Mesenchymal stem cell (in vitro differentiated cells and primary cell): ENCODE measurements at regions not wholly inside any gene's neighbourhood (a gene's known extent, or its start where the extent isn't known, plus 50 kb on each side); places are given as distances from the start of the nearest gene placed in this dataset.

Source experiments
- DNase-seq: peaks from one replicate; pipeline ENCODE4 v3.0.0-alpha.2; 2013
- H2AFZ ChIP-seq: one replicate; pipeline ENCODE4 v1.6.1; 2013; ENCODE audit warnings: low read depth, mild to moderate bottlenecking, control low read depth, inconsistent platforms, low read length, moderate library complexity
- H2AK5ac ChIP-seq: 2 replicates; pipeline ENCODE4 v1.6.1; 2013; ENCODE audit warnings: low read length, moderate library complexity, mild to moderate bottlenecking, inconsistent platforms; ENCODE audit not compliant: severe bottlenecking
- H2BK120ac ChIP-seq: one replicate; pipeline ENCODE4 v1.6.1; 2013; ENCODE audit warnings: low read depth, mild to moderate bottlenecking, inconsistent platforms, low read length, moderate library complexity
- H2BK12ac ChIP-seq, 2 experiments: one replicate each; pipeline ENCODE4 v1.6.1; 2013; ENCODE audit warnings: inconsistent platforms in 2 of 2, low read length in 2 of 2, mild to moderate bottlenecking in 2 of 2, moderate library complexity in 2 of 2, control low read depth in 1 of 2
- H2BK15ac ChIP-seq: one replicate; pipeline ENCODE4 v1.6.1; 2013; ENCODE audit warnings: mild to moderate bottlenecking, low read depth, inconsistent platforms; ENCODE audit not compliant: poor library complexity, severe bottlenecking
- H2BK5ac ChIP-seq: 2 replicates; pipeline ENCODE4 v1.6.1; 2013; ENCODE audit warnings: low read depth, mild to moderate bottlenecking, low read length, control low read depth, inconsistent platforms; ENCODE audit not compliant: poor library complexity, severe bottlenecking
- H3K14ac ChIP-seq, 2 experiments: one replicate each; pipeline ENCODE4 v1.6.1; 2013; ENCODE audit warnings: inconsistent platforms in 2 of 2, low read length in 2 of 2, control low read depth in 1 of 2, mild to moderate bottlenecking in 1 of 2, moderate library complexity in 1 of 2
- H3K18ac ChIP-seq, 2 experiments: one replicate each; pipeline ENCODE4 v1.6.1; 2013; ENCODE audit warnings: inconsistent platforms in 2 of 2, low read length in 2 of 2, control low read depth in 1 of 2, low read depth in 1 of 2, mild to moderate bottlenecking in 1 of 2
- H3K23ac ChIP-seq, 2 experiments: one replicate each; pipeline ENCODE4 v1.6.1; 2013; ENCODE audit warnings: inconsistent platforms in 2 of 2, low read length in 2 of 2, mild to moderate bottlenecking in 2 of 2, moderate library complexity in 2 of 2, control low read depth in 1 of 2
- H3K27ac ChIP-seq: 2 replicates; pipeline ENCODE4 v1.5.1; 2013; ENCODE audit warnings: mild to moderate bottlenecking, moderate library complexity, low read length, control low read depth, inconsistent platforms; ENCODE audit not compliant: poor library complexity, severe bottlenecking
- H3K27me3 ChIP-seq, 2 experiments: 2 replicates each; pipeline versions ENCODE4 v1.6.1 to v1.7.0; 2013; ENCODE audit warnings: low read length in 2 of 2, mild to moderate bottlenecking in 2 of 2, moderate library complexity in 2 of 2, control low read depth in 1 of 2, inconsistent platforms in 1 of 2; ENCODE audit not compliant: control insufficient read depth in 1 of 2, insufficient read depth in 1 of 2
- H3K36me3 ChIP-seq, 2 experiments: 2 replicates each; pipeline versions ENCODE4 v1.6.1 to v1.7.0; 2013; ENCODE audit warnings: low read length in 2 of 2, control low read depth in 1 of 2, inconsistent platforms in 1 of 2, low read depth in 1 of 2, mild to moderate bottlenecking in 1 of 2; ENCODE audit not compliant: insufficient read depth in 2 of 2, control insufficient read depth in 1 of 2
- H3K4ac ChIP-seq, 2 experiments: one replicate each; pipeline ENCODE4 v1.6.1; 2013; ENCODE audit warnings: inconsistent platforms in 2 of 2, low read length in 2 of 2, mild to moderate bottlenecking in 2 of 2, moderate library complexity in 2 of 2, control low read depth in 1 of 2, low read depth in 1 of 2
- H3K4me1 ChIP-seq: 2 replicates; pipeline ENCODE4 v1.6.1; 2013; ENCODE audit warnings: low read depth, low read length, control low read depth; ENCODE audit not compliant: control insufficient read depth, insufficient read depth
- H3K4me2 ChIP-seq: 2 replicates; pipeline ENCODE4 v1.6.1; 2013; ENCODE audit warnings: low read length, mild to moderate bottlenecking, inconsistent platforms; ENCODE audit not compliant: poor library complexity, severe bottlenecking
- H3K4me3 ChIP-seq, 2 experiments: 2 replicates each; pipeline versions ENCODE4 v1.5.1 to v1.7.0; 2013; ENCODE audit warnings: low read length in 2 of 2, mild to moderate bottlenecking in 2 of 2, control low read depth in 1 of 2, low read depth in 1 of 2; ENCODE audit not compliant: insufficient read depth in 1 of 2
- H3K79me1 ChIP-seq: replicated peaks from 2 replicates; pipeline ENCODE4 v1.6.1; 2013; ENCODE audit warnings: mild to moderate bottlenecking, control low read depth, low read length, inconsistent platforms; ENCODE audit not compliant: poor library complexity, severe bottlenecking
- H3K9ac ChIP-seq: 2 replicates; pipeline ENCODE4 v1.7.0; 2013; ENCODE audit warnings: mild to moderate bottlenecking, low read length, moderate library complexity
- H3K9me3 ChIP-seq: 2 replicates; pipeline ENCODE4 v1.7.0; 2013; ENCODE audit warnings: mild to moderate bottlenecking, low read length; ENCODE audit not compliant: control insufficient read depth
- H4K8ac ChIP-seq: one replicate; pipeline ENCODE4 v1.6.1; 2013; ENCODE audit warnings: inconsistent platforms, mild to moderate bottlenecking, low read length, moderate library complexity
- H4K91ac ChIP-seq: one replicate; pipeline ENCODE4 v1.6.1; 2013; ENCODE audit warnings: mild to moderate bottlenecking, low read length, inconsistent platforms
- WGBS: methylation state at CpG from one replicate; pipeline ENCODE4 v1.1.7; 2013; ENCODE audit warnings: mixed read lengths; 5-methylcytosine and 5-hydroxymethylcytosine counted together

DNA sequence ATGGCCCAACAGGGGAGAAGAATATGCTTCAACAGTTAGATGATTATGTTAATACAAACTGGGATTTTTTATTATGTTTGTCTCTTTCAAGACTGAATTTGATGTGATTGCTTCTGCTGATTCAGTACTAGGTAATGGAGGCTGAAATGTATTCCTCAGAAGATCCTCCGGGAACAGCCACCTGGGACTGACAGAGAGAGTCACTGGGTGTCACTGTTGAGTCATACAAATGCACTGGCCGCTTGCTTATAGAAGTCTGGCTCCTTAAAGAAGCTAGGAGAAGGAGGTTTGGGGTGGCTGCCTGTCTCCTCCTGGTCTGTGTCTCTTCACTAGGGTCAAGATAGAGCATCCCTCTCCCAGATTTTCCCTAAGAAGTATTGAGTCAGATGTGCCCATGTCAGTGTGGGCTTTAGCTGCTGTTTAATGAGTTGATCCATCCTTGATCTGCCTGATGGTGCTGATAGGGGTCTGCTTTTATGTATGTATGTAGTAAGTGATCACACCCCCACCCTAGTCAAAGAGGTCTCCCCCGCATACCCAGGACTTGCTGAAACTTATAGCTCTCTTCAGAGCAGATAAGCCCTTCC, 773.4 kb downstream of the BRINP1 start:
- H2AFZ ChIP-seq: no peak overlapping the region
- H3K9me3 ChIP-seq: no peaks in the 10 kb centered on the region
- no peak overlapping the region for H3K4ac ChIP-seq
- no peak overlapping the region for H3K18ac ChIP-seq
- no peak overlapping the region for H2BK12ac ChIP-seq
- no peaks in the 10 kb centered on the region for H3K79me1 ChIP-seq
- no peak overlapping the region for H3K4me3 ChIP-seq
- no peak overlapping the region for H3K4me2 ChIP-seq
- no peaks in the 10 kb centered on the region for H3K36me3 ChIP-seq
- H3K14ac ChIP-seq: no peak overlapping the region
- no peaks in the 10 kb centered on the region for H3K4me1 ChIP-seq
- H3K9ac ChIP-seq: no peak overlapping the region
- H3K27me3 ChIP-seq: no peaks in the 10 kb centered on the region
- no peak overlapping the region for H2AK5ac ChIP-seq
- no peak overlapping the region for H4K91ac ChIP-seq
- H2BK15ac ChIP-seq: no peak overlapping the region
- WGBS: 9% methylated on average over 2 of the region's 3 CpGs
- H2BK5ac ChIP-seq: no peak overlapping the region
- no peak overlapping the region for H2BK120ac ChIP-seq
- no peak overlapping the region for H3K27ac ChIP-seq
- H3K23ac ChIP-seq: no peak overlapping the region
- H4K8ac ChIP-seq: no peak overlapping the region
- peak; percentile 46 for DNase-seq

DNA sequence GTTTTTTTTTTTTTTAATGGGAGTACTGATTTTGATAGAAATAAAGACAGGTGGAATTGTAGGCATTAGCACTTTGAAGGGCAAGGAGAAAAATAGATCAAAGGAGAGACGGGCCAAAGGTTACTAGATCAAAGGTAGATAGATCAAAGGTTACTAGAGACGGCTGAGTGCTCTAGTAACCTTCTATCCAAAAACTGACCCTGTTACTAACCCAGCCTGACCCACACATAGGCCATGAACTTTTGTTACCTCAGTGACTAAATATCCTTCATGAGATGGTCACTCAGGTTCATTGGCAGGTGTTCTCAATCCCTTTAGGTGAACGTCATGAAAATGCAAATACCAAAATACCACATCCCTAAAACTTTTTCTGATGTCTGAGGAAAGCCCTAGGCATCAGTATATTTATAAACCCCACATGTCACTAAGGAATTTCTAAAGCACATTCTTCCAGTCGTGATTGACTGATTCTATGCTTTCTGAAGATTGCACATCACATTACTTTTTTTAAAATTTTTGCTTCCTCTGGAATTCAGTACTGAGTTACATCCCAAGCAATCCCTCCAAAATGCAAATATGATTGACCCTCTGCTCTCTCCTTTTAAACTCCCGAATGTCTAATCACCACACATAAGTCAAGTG, 772.7 kb downstream of the BRINP1 start:
- Histone ChIP-seq H3K4me3 (no peak overlapping the region), H3K27ac (no peak overlapping the region), H3K23ac (no peak overlapping the region), H2BK15ac (no peak overlapping the region), H3K4me2 (no peak overlapping the region), H3K14ac (no peak overlapping the region), H3K79me1 (no peaks in the 10 kb centered on the region), H3K9ac (no peak overlapping the region), H3K4me1 (no peaks in the 10 kb centered on the region), H3K4ac (no peak overlapping the region), H2BK12ac (no peak overlapping the region), H3K27me3 (no peaks in the 10 kb centered on the region), H2BK5ac (no peak overlapping the region), H2AFZ (no peak overlapping the region), H3K18ac (no peak overlapping the region), H3K9me3 (no peaks in the 10 kb centered on the region), H4K8ac (no peak overlapping the region), H2AK5ac (no peak overlapping the region), H4K91ac (no peak overlapping the region), H3K36me3 (no peaks in the 10 kb centered on the region), H2BK120ac (no peak overlapping the region)
- no peak for DNase-seq
- WGBS: 55% methylated on average over 5 of the region's 5 CpGs

DNA sequence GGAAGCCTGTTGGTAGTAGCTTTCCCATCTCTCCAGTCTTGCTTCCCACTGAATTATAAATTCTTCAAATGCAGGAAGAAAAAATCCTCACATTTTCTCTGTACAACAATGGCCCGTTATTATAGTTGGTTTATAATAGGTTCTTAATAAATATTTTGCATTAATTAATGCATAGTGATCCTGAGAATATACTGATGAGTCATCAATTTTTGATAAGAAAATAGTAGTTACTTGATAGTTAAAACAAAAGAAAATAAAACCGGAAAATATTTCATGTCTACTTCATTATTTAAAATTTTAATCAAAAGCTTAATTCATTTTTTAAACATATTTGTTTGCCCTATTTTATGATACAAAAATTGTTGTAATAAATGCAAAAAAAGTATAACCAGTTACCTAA, 762.6 kb downstream of the BRINP1 start:
- no peaks in the 10 kb centered on the region for H3K36me3 ChIP-seq
- no peak overlapping the region for H3K4ac ChIP-seq
- no peak overlapping the region for H2BK120ac ChIP-seq
- no peaks in the 10 kb centered on the region for H3K27me3 ChIP-seq
- no peak overlapping the region for H3K27ac ChIP-seq
- no peak overlapping the region for H3K4me2 ChIP-seq
- no peak overlapping the region for H2AFZ ChIP-seq
- no peak overlapping the region for H3K14ac ChIP-seq
- no CpG with 5 or more reads among the region's 2 CpGs for WGBS
- H4K91ac ChIP-seq: no peak overlapping the region
- DNase-seq: no peak
- H3K18ac ChIP-seq: no peak overlapping the region
- no peak overlapping the region for H2BK12ac ChIP-seq
- no peak overlapping the region for H2BK15ac ChIP-seq
- H3K9ac ChIP-seq: no peak overlapping the region
- no peaks in the 10 kb centered on the region for H3K79me1 ChIP-seq
- H2AK5ac ChIP-seq: no peak overlapping the region
- H3K4me3 ChIP-seq: no peak overlapping the region
- H4K8ac ChIP-seq: no peak overlapping the region
- no peaks in the 10 kb centered on the region for H3K4me1 ChIP-seq
- H3K9me3 ChIP-seq: no peaks in the 10 kb centered on the region
- no peak overlapping the region for H2BK5ac ChIP-seq
- no peak overlapping the region for H3K23ac ChIP-seq

DNA sequence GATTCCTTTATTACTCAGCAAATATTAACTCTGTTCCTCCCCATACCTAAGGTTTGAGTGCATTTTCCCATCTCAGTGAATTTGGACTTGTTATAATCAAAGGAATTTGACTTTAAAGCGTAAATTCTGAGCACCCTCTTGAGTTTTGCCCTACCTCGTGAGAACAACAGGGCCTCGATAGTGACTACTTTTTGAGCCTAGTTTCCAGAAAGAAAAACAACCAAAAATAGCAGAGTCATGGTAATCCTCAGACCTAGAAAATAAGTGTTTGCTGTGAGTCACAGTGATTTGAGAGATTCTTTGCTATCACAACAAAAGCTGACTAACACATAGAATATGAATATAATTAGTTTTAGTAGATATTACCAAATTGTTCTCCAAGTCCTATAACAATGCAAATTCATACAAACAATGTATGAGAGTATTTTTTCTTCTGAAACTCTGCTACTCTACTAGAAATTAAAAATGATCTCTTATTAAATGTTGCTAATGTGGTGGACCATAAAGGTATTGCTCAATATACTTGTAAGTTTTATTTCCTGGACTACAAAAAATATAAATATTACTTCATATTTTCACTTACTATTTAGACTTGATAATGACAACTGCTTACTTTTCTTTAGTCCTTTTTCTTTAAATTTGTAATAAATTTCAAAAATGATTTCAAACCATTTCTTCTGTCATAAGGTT, 759.7 kb downstream of the BRINP1 start:
- Histone ChIP-seq H2BK15ac (no peak overlapping the region), H3K23ac (no peak overlapping the region), H3K27ac (peak overlapping the region; percentile 81), H3K9me3 (peaks cover 5% of the 10 kb centered on the region), H3K18ac (no peak overlapping the region), H3K4me3 (no peak overlapping the region), H2BK120ac (no peak overlapping the region), H2AFZ (no peak overlapping the region), H4K91ac (no peak overlapping the region), H3K27me3 (no peaks in the 10 kb centered on the region), H2BK12ac (no peak overlapping the region), H3K14ac (no peak overlapping the region), H3K4me1 (no peaks in the 10 kb centered on the region), H3K9ac (peak overlapping the region; percentile 61), H3K4ac (no peak overlapping the region), H2AK5ac (no peak overlapping the region), H4K8ac (no peak overlapping the region), H3K79me1 (no peaks in the 10 kb centered on the region), H2BK5ac (no peak overlapping the region), H3K36me3 (no peaks in the 10 kb centered on the region), H3K4me2 (no peak overlapping the region)
- peak; percentile 51 for DNase-seq
- 71% methylated on average over 3 of the region's 3 CpGs for WGBS
